ENCODE measurements at regions not wholly inside any gene's neighbourhood (a gene's known extent, or its start where the extent isn't known, plus 50 kb on each side); places are given as distances from the start of the nearest gene placed in this dataset.

DNA sequence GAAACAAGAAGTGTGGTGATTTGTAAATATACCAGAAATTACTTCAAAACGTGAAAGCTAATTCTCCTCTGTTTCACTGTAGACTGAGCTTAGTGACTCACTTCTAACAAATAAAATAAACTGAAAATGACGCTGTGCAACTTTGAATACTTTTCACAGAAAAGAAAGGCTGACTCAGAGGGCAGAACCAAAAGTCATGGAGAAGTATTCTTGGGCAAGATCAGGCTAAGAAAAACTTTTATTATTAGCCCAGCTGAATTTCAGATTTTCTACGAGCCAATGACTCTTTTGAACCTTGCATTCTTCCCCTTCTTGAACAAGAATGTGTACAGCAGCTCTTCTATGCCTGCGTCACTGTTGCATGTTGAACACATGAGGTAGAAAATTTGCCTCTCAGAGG lies 527.3 kb upstream of the GHITM start:
- H3K4me1 ChIP-seq (ENCODE audit: control insufficient read depth, insufficient read depth, low read length): no peaks in the 10 kb centered on the region

DNA sequence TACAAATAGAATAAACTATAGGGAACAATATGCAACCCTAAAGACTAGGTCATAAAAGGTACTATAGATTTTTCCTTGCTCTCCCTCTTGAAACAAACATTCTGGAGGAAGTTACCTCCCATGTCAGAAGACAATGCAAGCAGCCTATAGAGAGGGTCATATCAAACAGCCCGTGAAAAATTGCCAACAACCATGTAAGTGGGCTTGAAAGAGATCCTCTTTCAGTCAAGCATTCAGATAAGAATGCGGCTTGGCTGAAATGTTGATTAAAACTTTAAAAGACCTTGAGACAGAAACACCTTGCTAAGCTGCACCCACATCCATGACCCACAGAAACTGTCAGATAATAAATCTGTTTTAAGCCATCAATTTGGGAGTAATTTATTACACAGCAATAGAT lies 526.6 kb upstream of the GHITM start:
- Histone ChIP-seq H3K4me1 (ENCODE audit: control insufficient read depth, insufficient read depth, low read length) (no peaks in the 10 kb centered on the region), H3K9me3 (ENCODE audit: control insufficient read depth, insufficient read depth, low read depth, low read length) (no peaks in the 10 kb centered on the region), H3K27me3 (ENCODE audit: control insufficient read depth, insufficient read depth, low read length) (no peaks in the 10 kb centered on the region), H3K9ac (ENCODE audit: low read length) (no peak overlapping the region), H3K27ac (ENCODE audit: low read depth, low read length) (no peak overlapping the region), H3K4me3 (ENCODE audit: low read depth, low read length) (no peak overlapping the region), H3K36me3 (ENCODE audit: control insufficient read depth, insufficient read depth, low read length) (no peaks in the 10 kb centered on the region)

More for the DNA sequence above, 527.3 kb upstream of the GHITM start:
- Histone ChIP-seq H3K4me3 (ENCODE audit: low read depth, low read length) (no peak overlapping the region), H3K27me3 (ENCODE audit: control insufficient read depth, insufficient read depth, low read length) (no peaks in the 10 kb centered on the region), H3K9me3 (ENCODE audit: control insufficient read depth, insufficient read depth, low read depth, low read length) (no peaks in the 10 kb centered on the region), H3K27ac (ENCODE audit: low read depth, low read length) (no peak overlapping the region), H3K9ac (ENCODE audit: low read length) (no peak overlapping the region), H3K36me3 (ENCODE audit: control insufficient read depth, insufficient read depth, low read length) (no peaks in the 10 kb centered on the region)

DNA sequence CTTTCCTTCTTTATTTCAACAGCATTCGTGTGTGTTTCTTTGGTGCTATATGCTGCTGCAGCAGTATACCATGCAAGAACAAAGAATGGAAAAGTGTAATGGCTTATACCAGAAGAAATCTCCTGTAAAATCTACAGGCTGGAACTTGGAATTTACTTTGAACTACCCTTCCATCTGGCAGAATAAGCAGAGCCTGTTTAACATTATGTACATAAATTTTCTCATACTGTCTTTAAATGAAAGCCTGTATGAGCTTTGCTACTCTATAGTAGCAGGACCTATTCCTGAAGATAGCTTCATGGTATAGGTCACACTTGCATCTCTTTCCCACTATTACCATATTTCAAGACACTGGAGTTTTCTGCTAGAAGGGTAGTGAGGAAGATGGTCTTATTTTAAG lies 522.1 kb upstream of the GHITM start:
- H3K36me3 ChIP-seq (ENCODE audit: control insufficient read depth, insufficient read depth, low read length): no peaks in the 10 kb centered on the region

DNA sequence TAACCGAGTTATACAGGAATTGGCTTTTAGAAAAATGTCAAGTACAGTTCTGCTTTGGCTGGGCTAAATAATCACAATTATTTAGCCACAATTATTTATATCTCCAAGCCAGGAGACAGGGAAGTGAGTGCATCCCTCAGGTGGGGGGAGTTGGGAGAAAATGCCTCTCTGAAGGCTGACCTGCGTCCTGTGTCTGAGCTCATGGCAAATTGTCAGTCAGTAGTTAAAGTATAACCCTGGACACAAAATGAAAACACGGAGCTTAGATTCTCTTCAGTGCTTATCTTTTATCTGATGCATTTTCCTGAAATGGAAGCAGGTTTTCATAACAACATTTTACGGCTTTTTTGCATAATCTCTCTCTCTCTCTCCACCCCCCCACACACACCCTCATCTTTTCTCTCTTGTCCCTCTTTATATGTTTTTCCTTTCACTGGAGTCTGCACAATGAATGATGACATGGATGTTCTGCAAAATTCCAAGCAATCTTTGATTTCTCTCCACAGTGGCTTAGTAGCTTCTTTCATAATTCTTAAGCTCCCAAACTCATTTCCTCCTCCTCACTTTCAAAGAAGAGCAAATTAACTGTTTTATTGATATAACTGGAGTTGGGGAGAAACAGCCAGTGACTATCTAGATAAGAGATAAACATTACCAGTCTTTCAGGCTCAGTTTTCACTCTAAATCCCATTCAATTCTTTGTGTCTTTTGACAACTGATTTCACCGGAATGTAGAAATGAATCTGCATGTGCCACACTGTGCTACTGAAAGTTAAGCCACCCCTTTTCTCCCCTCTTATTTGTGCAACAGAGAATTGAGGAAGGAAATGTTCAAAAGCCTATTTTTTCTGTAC lies 521.4 kb upstream of the GHITM start:
- Histone ChIP-seq H3K36me3 (ENCODE audit: control insufficient read depth, insufficient read depth, low read length) (no peaks in the 10 kb centered on the region), H3K27me3 (ENCODE audit: control insufficient read depth, insufficient read depth, low read length) (no peaks in the 10 kb centered on the region), H3K9ac (ENCODE audit: low read length) (no peak overlapping the region), H3K4me3 (ENCODE audit: low read depth, low read length) (no peak overlapping the region), H3K9me3 (ENCODE audit: control insufficient read depth, insufficient read depth, low read depth, low read length) (no peaks in the 10 kb centered on the region), H3K4me1 (ENCODE audit: control insufficient read depth, insufficient read depth, low read length) (no peaks in the 10 kb centered on the region), H3K27ac (ENCODE audit: low read depth, low read length) (no peak overlapping the region)

More for the DNA sequence above, 522.1 kb upstream of the GHITM start:
- no peaks in the 10 kb centered on the region for H3K9me3 ChIP-seq (ENCODE audit: control insufficient read depth, insufficient read depth, low read depth, low read length)
- no peak overlapping the region for H3K27ac ChIP-seq (ENCODE audit: low read depth, low read length)
- H3K4me3 ChIP-seq (ENCODE audit: low read depth, low read length): no peak overlapping the region
- H3K9ac ChIP-seq (ENCODE audit: low read length): no peak overlapping the region
- no peaks in the 10 kb centered on the region for H3K4me1 ChIP-seq (ENCODE audit: control insufficient read depth, insufficient read depth, low read length)
- H3K27me3 ChIP-seq (ENCODE audit: control insufficient read depth, insufficient read depth, low read length): no peaks in the 10 kb centered on the region

DNA sequence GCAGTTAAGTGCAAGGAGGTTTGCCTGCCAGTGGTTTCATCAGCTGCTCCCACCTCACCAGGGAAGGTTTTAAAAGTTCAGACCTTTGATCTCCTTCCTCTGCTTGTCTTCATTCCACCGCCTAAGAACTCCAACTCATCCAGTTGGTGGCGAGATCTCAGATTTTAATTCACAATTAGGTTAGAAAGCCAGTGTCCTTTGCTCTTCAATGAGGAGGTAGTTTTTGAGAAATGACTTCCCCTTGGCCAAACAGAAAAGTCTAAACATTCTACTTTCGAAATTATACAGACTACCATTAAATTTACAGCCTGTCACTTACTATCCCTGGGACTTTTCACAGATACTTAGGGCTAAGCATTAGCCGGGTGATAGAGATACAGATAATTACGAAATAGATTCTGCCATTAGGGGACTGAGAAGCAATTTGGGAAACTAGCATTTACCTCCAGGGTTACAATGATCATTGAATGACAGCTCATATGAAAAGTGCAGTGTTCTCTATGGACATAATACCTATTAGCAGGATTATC lies 513.4 kb upstream of the GHITM start:
- Histone ChIP-seq H3K9me3 (ENCODE audit: control insufficient read depth, insufficient read depth, low read depth, low read length) (no peaks in the 10 kb centered on the region), H3K9ac (ENCODE audit: low read length) (no peak overlapping the region), H3K4me1 (ENCODE audit: control insufficient read depth, insufficient read depth, low read length) (no peaks in the 10 kb centered on the region), H3K27ac (ENCODE audit: low read depth, low read length) (no peak overlapping the region), H3K27me3 (ENCODE audit: control insufficient read depth, insufficient read depth, low read length) (no peaks in the 10 kb centered on the region), H3K36me3 (ENCODE audit: control insufficient read depth, insufficient read depth, low read length) (no peaks in the 10 kb centered on the region), H3K4me3 (ENCODE audit: low read depth, low read length) (no peak overlapping the region)

DNA sequence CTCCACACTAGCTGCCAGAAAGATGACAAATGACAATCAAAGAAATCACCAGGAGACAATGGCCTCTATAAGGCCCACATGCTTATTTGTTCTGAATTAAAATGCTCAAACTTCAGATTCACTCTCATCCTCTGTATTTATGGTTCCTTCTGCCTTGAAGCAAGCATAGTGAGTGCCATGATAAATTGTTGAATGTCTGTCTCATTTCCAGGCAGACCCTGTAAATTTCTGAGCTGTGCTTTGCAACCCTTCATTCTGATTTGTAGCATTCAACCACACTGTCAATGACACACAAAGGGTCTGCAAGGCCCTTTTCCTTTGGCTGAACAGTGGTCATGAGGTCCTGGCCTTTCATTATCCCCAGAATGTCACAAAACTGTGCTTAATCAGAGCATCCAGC lies 506.6 kb upstream of the GHITM start:
- H3K9ac ChIP-seq (ENCODE audit: low read length): no peak overlapping the region
- no peaks in the 10 kb centered on the region for H3K36me3 ChIP-seq (ENCODE audit: control insufficient read depth, insufficient read depth, low read length)
- no peak overlapping the region for H3K27ac ChIP-seq (ENCODE audit: low read depth, low read length)
- no peaks in the 10 kb centered on the region for H3K4me1 ChIP-seq (ENCODE audit: control insufficient read depth, insufficient read depth, low read length)
- H3K27me3 ChIP-seq (ENCODE audit: control insufficient read depth, insufficient read depth, low read length): no peaks in the 10 kb centered on the region
- no peak overlapping the region for H3K4me3 ChIP-seq (ENCODE audit: low read depth, low read length)
- H3K9me3 ChIP-seq (ENCODE audit: control insufficient read depth, insufficient read depth, low read depth, low read length): no peaks in the 10 kb centered on the region

DNA sequence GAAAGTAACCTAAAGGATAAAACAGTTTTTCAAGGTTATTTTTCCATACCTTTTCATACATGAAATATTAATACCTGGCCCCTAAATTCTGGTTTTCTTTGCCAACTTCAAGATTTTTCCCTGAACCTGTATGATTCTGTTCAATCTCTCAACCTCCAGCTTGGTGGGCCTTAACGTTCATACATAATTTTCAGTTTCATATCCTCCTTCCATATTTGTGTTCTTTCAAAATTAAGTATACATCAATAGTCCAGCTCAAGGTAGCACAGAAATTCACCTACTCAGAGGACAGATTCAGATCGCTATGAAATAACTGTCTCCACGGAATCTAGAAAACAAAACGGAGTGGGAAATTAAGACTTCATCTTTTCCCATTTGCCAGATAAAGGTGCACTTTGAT lies 505.8 kb upstream of the GHITM start:
- Histone ChIP-seq H3K9me3 (ENCODE audit: control insufficient read depth, insufficient read depth, low read depth, low read length) (no peaks in the 10 kb centered on the region), H3K4me3 (ENCODE audit: low read depth, low read length) (no peak overlapping the region), H3K36me3 (ENCODE audit: control insufficient read depth, insufficient read depth, low read length) (no peaks in the 10 kb centered on the region), H3K27ac (ENCODE audit: low read depth, low read length) (no peak overlapping the region), H3K9ac (ENCODE audit: low read length) (no peak overlapping the region), H3K4me1 (ENCODE audit: control insufficient read depth, insufficient read depth, low read length) (no peaks in the 10 kb centered on the region), H3K27me3 (ENCODE audit: control insufficient read depth, insufficient read depth, low read length) (no peaks in the 10 kb centered on the region)

DNA sequence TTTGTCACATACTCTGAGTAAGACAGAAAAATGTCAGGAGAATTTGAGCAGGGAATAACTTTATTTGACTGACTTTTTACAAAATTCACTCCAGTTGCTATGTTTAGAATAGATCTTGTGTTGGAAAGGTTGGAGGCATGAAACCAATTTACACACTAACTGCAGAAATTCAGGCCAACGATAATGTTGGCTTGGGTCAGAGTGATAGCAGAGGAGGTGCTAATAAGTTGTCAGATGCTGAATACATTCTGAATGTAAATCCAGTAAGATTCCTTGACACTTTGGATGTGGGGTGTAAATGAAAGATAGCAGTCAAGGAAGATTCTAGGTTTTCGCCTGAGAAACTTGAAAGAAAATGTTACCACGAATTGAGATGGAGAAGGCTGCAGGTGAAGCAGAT lies 502.5 kb upstream of the GHITM start:
- H3K27ac ChIP-seq (ENCODE audit: low read depth, low read length): no peak overlapping the region
- H3K9ac ChIP-seq (ENCODE audit: low read length): no peak overlapping the region
- no peaks in the 10 kb centered on the region for H3K9me3 ChIP-seq (ENCODE audit: control insufficient read depth, insufficient read depth, low read depth, low read length)
- H3K27me3 ChIP-seq (ENCODE audit: control insufficient read depth, insufficient read depth, low read length): no peaks in the 10 kb centered on the region
- no peaks in the 10 kb centered on the region for H3K36me3 ChIP-seq (ENCODE audit: control insufficient read depth, insufficient read depth, low read length)
- H3K4me1 ChIP-seq (ENCODE audit: control insufficient read depth, insufficient read depth, low read length): no peaks in the 10 kb centered on the region
- no peak overlapping the region for H3K4me3 ChIP-seq (ENCODE audit: low read depth, low read length)

DNA sequence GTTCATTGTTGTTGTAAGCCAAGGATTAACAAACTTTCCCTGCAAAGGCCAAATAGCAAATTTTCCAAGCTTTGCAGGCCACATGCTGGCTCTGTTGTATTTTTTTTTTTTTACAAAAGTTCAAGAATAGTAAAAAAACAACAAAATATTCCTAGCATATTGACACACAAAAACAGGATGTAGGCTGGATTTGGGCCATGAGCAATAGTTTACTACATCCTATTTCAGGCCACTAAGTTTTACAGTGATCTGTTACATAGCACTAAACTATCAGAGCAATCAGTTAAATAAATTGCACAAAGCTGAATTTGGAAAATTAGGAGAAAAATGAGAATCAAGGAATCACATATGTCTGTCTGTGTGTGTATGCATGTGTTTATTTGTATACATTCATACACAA lies 491.8 kb upstream of the GHITM start:
- Histone ChIP-seq H3K27me3 (ENCODE audit: control insufficient read depth, insufficient read depth, low read length) (no peaks in the 10 kb centered on the region), H3K9me3 (ENCODE audit: control insufficient read depth, insufficient read depth, low read depth, low read length) (no peaks in the 10 kb centered on the region), H3K36me3 (ENCODE audit: control insufficient read depth, insufficient read depth, low read length) (no peaks in the 10 kb centered on the region), H3K9ac (ENCODE audit: low read length) (no peak overlapping the region), H3K4me3 (ENCODE audit: low read depth, low read length) (no peak overlapping the region), H3K4me1 (ENCODE audit: control insufficient read depth, insufficient read depth, low read length) (no peaks in the 10 kb centered on the region), H3K27ac (ENCODE audit: low read depth, low read length) (no peak overlapping the region)

DNA sequence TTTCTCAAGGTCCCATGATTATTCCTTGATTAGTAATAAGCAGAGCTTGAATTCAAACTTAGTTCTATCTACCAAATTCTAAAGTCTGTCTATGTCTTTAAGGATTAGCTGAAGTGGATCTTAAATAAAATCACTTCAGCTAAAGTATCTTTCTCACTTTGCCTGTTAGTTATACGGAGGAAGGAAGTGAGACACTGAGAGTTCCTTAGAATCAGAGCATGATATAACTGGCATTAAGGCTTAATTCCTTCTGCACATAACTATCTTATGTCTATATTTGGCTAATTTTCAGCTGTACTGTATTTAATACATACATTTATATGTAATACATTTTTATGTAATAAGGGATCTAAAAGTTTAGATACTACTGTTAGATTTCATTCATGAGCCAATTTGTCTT lies 491.1 kb upstream of the GHITM start:
- no peaks in the 10 kb centered on the region for H3K4me1 ChIP-seq (ENCODE audit: control insufficient read depth, insufficient read depth, low read length)
- no peak overlapping the region for H3K27ac ChIP-seq (ENCODE audit: low read depth, low read length)
- no peaks in the 10 kb centered on the region for H3K36me3 ChIP-seq (ENCODE audit: control insufficient read depth, insufficient read depth, low read length)
- no peak overlapping the region for H3K4me3 ChIP-seq (ENCODE audit: low read depth, low read length)
- H3K9me3 ChIP-seq (ENCODE audit: control insufficient read depth, insufficient read depth, low read depth, low read length): no peaks in the 10 kb centered on the region
- no peak overlapping the region for H3K9ac ChIP-seq (ENCODE audit: low read length)
- H3K27me3 ChIP-seq (ENCODE audit: control insufficient read depth, insufficient read depth, low read length): no peaks in the 10 kb centered on the region

DNA sequence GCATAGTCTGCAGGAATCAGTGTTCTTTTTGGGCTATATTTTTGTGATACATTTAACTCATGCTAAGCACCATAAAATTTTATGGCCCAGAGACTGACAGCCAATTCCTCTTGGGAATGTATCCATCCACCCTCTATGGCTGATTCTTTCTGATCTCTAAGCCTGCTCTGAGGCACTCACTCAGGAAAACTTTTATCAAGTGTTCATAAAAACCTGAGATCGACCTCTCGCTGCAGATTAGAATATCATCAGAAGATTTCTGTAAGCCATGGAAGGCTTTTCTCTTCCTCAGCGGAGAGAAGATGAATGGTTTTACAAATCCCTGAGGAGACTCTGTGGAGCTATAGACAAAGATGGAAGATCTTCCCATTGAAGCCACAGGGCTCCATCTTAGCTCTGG lies 489.8 kb upstream of the GHITM start:
- no peak overlapping the region for H3K4me3 ChIP-seq (ENCODE audit: low read depth, low read length)
- no peaks in the 10 kb centered on the region for H3K4me1 ChIP-seq (ENCODE audit: control insufficient read depth, insufficient read depth, low read length)

More for the DNA sequence above, 489.8 kb upstream of the GHITM start:
- Histone ChIP-seq H3K9me3 (ENCODE audit: control insufficient read depth, insufficient read depth, low read depth, low read length) (no peaks in the 10 kb centered on the region), H3K27ac (ENCODE audit: low read depth, low read length) (no peak overlapping the region), H3K27me3 (ENCODE audit: control insufficient read depth, insufficient read depth, low read length) (no peaks in the 10 kb centered on the region), H3K9ac (ENCODE audit: low read length) (no peak overlapping the region), H3K36me3 (ENCODE audit: control insufficient read depth, insufficient read depth, low read length) (no peaks in the 10 kb centered on the region)

Measured in HUES6 (cell line).